ENCODE measurements at regions not wholly inside any gene's neighbourhood (a gene's known extent, or its start where the extent isn't known, plus 50 kb on each side); places are given as distances from the start of the nearest gene placed in this dataset.

- DNase-seq (ENCODE audit: insufficient read length, low spot score): no peak
- FAIRE-seq: no peak
- TF ChIP-seq SPI1 (IDR thresholded peaks at IDR 0.05; ENCODE audit: low read depth, low read length) (no peak), POLR2A (IDR thresholded peaks at IDR 0.05; ENCODE audit: low read depth, low read length) (no peak), POU2F2 (IDR thresholded peaks at IDR 0.05; ENCODE audit: low read depth, low read length) (no peak), PAX5 (IDR thresholded peaks at IDR 0.05; ENCODE audit: insufficient read depth, low read length, severe bottlenecking) (no peak), POLR2AphosphoS5 (IDR thresholded peaks at IDR 0.05; ENCODE audit: low read depth, low read length) (no peak), TAF1 (IDR thresholded peaks at IDR 0.05; ENCODE audit: low read depth, low read length) (no peak)
Observed at GRCh38 chr5:129821477-129822131, 73.7 kb downstream of the MINAR2 start.

DNA sequence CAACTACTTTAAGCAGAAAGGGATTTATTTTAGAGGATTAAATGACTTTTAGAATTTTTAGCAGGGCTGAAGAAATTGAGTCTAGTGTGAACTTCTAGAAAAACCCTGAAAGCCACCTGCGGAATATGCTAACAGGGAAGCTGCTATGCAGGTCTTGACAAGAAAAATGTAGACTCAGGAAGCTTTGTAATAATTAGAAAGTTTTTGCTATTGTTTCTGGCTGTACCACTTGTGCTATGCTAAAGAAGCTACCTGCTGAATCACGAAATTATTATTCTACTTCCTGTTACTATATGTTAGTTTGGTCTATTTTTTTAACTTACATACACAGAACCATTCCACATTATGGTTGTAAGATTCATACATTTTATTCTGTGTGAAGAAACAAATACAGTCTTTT lies 74.0 kb upstream of the CHSY3 start:
- no peak for FAIRE-seq
- no peak for TF ChIP-seq POLR2A (IDR thresholded peaks at IDR 0.05; ENCODE audit: low read depth, low read length)
- no peak for TF ChIP-seq PAX5 (IDR thresholded peaks at IDR 0.05; ENCODE audit: insufficient read depth, low read length, severe bottlenecking)
- no peak for TF ChIP-seq SPI1 (IDR thresholded peaks at IDR 0.05; ENCODE audit: low read depth, low read length)
- no peak for TF ChIP-seq POLR2AphosphoS5 (IDR thresholded peaks at IDR 0.05; ENCODE audit: low read depth, low read length)
- no peak for TF ChIP-seq POU2F2 (IDR thresholded peaks at IDR 0.05; ENCODE audit: low read depth, low read length)
- no peak for TF ChIP-seq TAF1 (IDR thresholded peaks at IDR 0.05; ENCODE audit: low read depth, low read length)
- no peak for DNase-seq (ENCODE audit: insufficient read length, low spot score)

DNA sequence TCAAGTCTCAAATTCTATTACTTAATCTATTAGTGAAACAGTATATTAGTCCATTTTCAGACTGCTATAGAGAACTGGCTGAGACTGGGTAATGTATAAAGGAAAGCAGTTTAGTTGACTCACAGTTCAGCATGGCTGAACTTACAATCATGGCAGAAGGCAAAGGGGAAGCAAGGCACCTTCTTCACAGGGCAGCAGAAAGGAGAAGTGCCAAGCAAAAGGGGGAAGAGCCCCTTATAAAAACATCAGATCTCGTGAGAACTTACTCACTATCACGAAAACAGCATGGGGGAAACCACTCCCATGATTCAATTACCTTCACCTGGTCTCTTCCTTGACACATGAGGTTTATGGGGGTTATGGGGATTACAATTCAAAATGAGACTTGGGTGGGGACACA lies 67.9 kb upstream of the CHSY3 start:
- FAIRE-seq (no peak), DNase-seq (ENCODE audit: insufficient read length, low spot score) (no peak)
- TF ChIP-seq POLR2AphosphoS5 (IDR thresholded peaks at IDR 0.05; ENCODE audit: low read depth, low read length) (no peak), POU2F2 (IDR thresholded peaks at IDR 0.05; ENCODE audit: low read depth, low read length) (no peak), PAX5 (IDR thresholded peaks at IDR 0.05; ENCODE audit: insufficient read depth, low read length, severe bottlenecking) (no peak), POLR2A (IDR thresholded peaks at IDR 0.05; ENCODE audit: low read depth, low read length) (no peak), TAF1 (IDR thresholded peaks at IDR 0.05; ENCODE audit: low read depth, low read length) (no peak), SPI1 (IDR thresholded peaks at IDR 0.05; ENCODE audit: low read depth, low read length) (no peak)

- no peak for TF ChIP-seq POLR2A (IDR thresholded peaks at IDR 0.05; ENCODE audit: low read depth, low read length)
- no peak for FAIRE-seq
- DNase-seq (ENCODE audit: insufficient read length, low spot score): no peak
Observed at GRCh38 chr5:129844764-129845163, 59.5 kb upstream of the CHSY3 start.

DNA sequence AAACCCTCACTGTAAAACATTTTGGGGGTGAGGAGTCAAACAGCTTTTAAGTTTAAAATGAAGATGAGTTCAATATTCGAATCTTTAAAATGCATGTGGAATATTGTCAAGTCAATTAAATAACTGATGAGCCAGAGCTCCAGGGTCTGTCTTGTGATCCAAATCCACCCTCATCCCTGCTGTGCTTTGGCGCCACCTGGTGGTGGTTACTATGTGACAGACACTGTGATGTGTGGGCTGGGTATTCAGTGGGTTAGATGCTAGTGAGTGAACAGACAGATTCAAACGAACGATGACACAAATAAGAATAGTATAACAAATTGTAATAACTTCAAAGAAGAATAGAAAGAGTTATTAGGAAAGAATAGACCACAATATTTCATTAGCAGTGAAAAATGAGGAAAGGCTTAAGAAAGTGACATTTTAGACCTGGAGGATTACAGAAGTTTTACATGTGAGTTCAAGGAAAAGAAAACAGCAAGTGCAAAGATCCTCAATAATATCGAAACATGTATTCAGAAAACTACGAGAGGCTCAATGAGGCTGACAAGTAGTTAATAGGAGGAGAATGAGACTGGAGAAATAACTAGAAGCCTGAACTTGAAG lies 51.4 kb upstream of the CHSY3 start:
- peak; percentile 16 for DNase-seq (ENCODE audit: insufficient read length, low spot score)
- FAIRE-seq: peak; percentile 77
- TF ChIP-seq POU2F2 (IDR thresholded peaks at IDR 0.05; ENCODE audit: low read depth, low read length) (no peak), POLR2AphosphoS5 (IDR thresholded peaks at IDR 0.05; ENCODE audit: low read depth, low read length) (no peak)

DNA sequence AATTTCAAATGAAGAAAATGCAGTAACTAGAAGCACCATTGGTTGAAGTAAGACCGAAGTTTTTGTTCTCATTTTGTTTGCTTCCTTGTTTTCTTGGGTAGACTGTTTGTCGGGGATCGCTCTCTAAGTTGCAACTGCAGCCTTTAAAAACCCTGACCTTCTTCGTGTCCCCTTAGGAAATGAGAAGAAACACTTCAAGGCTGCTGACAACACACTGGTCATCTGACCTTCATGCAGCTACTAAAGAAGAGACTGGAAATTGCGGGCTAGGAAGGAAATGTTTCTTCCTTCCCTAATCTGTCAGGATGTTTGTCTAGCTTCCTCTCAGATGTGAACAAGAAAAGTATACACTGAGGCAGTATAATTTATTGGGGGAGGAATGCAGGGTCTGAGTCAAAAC lies 50.7 kb upstream of the CHSY3 start:
- DNase-seq (ENCODE audit: insufficient read length, low spot score) (no peak), FAIRE-seq (no peak)
- TF ChIP-seq POLR2A (IDR thresholded peaks at IDR 0.05; ENCODE audit: low read depth, low read length) (no peak), TAF1 (IDR thresholded peaks at IDR 0.05; ENCODE audit: low read depth, low read length) (no peak), POLR2AphosphoS5 (IDR thresholded peaks at IDR 0.05; ENCODE audit: low read depth, low read length) (no peak), PAX5 (IDR thresholded peaks at IDR 0.05; ENCODE audit: insufficient read depth, low read length, severe bottlenecking) (no peak), SPI1 (IDR thresholded peaks at IDR 0.05; ENCODE audit: low read depth, low read length) (no peak), POU2F2 (IDR thresholded peaks at IDR 0.05; ENCODE audit: low read depth, low read length) (no peak)

Data from GM12891 (cell line).